ENCODE measurements at regions not wholly inside any gene's neighbourhood (a gene's known extent, or its start where the extent isn't known, plus 50 kb on each side); places are given as distances from the start of the nearest gene placed in this dataset.
"Not testable (repeated sequence)": the region's sequence is repeated elsewhere in the genome, so short reads cannot be mapped to it uniquely, and the experiment has no call there.

DNA sequence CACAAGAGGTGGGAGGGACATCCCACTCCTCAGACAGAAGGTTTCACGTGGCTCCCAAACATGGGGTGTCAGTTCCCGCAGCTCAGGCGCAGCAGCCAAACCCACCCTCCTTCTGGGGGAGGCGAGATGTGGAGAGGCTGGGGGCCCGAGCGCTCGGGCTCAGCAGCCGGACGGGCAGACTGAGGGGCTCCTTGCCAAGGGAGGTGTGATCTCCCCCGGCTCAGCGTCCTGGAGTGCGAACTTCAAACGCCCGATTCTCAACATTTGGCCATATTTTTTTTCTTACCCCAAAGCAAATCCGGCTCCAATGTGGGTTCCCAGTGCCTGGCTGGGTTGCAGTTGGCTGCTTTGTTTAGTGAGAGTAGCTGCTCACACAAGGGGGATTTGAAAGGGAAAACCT, 477.9 kb downstream of the MN1 start:
- no peaks in the 10 kb centered on the region for H3K4me1 ChIP-seq (ENCODE audit: low read length)
- no peak overlapping the region for H3K4me3 ChIP-seq (ENCODE audit: low read length)
- H2AFZ ChIP-seq (ENCODE audit: low read length): no peak overlapping the region
- no peaks in the 10 kb centered on the region for H3K36me3 ChIP-seq (replicated peaks; ENCODE audit: insufficient read depth, low read length)
- peaks cover 47% of the 10 kb centered on the region for H3K27me3 ChIP-seq (replicated peaks; ENCODE audit: insufficient read depth, low read length)
- no peak overlapping the region for H3K27ac ChIP-seq (ENCODE audit: low read length)
- no peaks in the 10 kb centered on the region for H4K20me1 ChIP-seq (ENCODE audit: insufficient read depth, low read length)
- DNase-seq: no peak
- no peaks in the 10 kb centered on the region for H3K9me2 ChIP-seq (replicated peaks; ENCODE audit: insufficient read depth, low read length)
- no peaks in the 10 kb centered on the region for H3K9me3 ChIP-seq (replicated peaks; ENCODE audit: insufficient read depth, low read length)
- no peak overlapping the region for H3K4me2 ChIP-seq (ENCODE audit: low read depth, low read length)
- H3K79me2 ChIP-seq (ENCODE audit: low read length): no peaks in the 10 kb centered on the region
- H3K9ac ChIP-seq (ENCODE audit: low read length): no peak overlapping the region
- H3F3A ChIP-seq (ENCODE audit: insufficient read depth, low read length): no peaks in the 10 kb centered on the region
- TF ChIP-seq EZH2phosphoT487 (IDR thresholded peaks at IDR 0.05; ENCODE audit: low read length): no peak
- no peak for TF ChIP-seq EZH2 (optimal IDR thresholded peaks at IDR 0.05; ENCODE audit: low read depth, low read length)
- TF ChIP-seq, protein P1, sequence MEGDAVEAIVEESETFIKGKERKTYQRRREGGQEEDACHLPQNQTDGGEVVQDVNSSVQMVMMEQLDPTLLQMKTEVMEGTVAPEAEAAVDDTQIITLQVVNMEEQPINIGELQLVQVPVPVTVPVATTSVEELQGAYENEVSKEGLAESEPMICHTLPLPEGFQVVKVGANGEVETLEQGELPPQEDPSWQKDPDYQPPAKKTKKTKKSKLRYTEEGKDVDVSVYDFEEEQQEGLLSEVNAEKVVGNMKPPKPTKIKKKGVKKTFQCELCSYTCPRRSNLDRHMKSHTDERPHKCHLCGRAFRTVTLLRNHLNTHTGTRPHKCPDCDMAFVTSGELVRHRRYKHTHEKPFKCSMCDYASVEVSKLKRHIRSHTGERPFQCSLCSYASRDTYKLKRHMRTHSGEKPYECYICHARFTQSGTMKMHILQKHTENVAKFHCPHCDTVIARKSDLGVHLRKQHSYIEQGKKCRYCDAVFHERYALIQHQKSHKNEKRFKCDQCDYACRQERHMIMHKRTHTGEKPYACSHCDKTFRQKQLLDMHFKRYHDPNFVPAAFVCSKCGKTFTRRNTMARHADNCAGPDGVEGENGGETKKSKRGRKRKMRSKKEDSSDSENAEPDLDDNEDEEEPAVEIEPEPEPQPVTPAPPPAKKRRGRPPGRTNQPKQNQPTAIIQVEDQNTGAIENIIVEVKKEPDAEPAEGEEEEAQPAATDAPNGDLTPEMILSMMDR (IDR thresholded peaks at IDR 0.05; ENCODE audit: low read length): no peak

DNA sequence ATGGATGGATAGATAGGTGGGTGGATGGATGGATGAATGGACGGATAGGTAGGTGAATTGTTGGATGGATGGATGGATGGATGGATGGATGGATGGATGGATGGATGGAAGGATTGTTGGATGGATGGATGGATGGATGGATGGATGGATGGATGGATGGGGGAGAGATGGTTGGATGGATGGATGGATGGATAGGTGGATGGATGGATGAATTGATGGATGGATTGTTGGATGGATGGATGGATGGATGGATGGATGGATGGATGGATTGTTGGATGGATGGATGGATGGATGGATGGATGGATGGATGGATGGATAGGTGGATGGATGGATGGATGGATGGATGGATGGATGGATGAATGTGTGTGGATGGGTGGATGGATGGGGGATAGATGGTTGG, 476.6 kb downstream of the MN1 start:
- not testable (repeated sequence) for H3K4me1 ChIP-seq (ENCODE audit: low read length); H3K9me3 ChIP-seq (replicated peaks; ENCODE audit: insufficient read depth, low read length); H2AFZ ChIP-seq (ENCODE audit: low read length); H4K20me1 ChIP-seq (ENCODE audit: insufficient read depth, low read length); H3F3A ChIP-seq (ENCODE audit: insufficient read depth, low read length); H3K4me2 ChIP-seq (ENCODE audit: low read depth, low read length); H3K4me3 ChIP-seq (ENCODE audit: low read length); DNase-seq; H3K79me2 ChIP-seq (ENCODE audit: low read length); H3K9me2 ChIP-seq (replicated peaks; ENCODE audit: insufficient read depth, low read length); H3K27ac ChIP-seq (ENCODE audit: low read length); H3K9ac ChIP-seq (ENCODE audit: low read length); H3K36me3 ChIP-seq (replicated peaks; ENCODE audit: insufficient read depth, low read length)
- H3K27me3 ChIP-seq (replicated peaks; ENCODE audit: insufficient read depth, low read length): peaks cover 38% of the 10 kb centered on the region

DNA sequence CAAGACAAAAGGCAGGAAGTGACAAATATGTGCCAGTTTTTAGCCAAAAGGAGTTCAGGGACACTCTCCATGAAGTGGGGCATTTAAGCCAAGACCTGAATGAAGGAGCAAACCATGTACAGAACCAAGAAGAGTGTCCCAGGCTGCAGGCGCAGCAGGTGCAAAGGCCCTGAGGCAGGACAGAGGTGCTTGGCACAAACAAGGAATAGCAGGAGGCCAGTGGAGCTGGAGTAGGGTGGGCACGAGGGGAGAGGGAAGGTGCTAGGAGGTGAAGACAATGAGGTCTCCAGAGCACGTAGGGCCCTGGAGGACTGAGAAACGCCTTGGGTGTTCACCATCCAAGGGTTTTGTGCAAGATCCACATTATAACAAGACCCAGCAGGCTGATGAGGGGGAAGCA, 474.1 kb downstream of the MN1 start:
- no peak overlapping the region for H3K4me3 ChIP-seq (ENCODE audit: low read length)
- H3K27me3 ChIP-seq (replicated peaks; ENCODE audit: insufficient read depth, low read length): peaks cover 40% of the 10 kb centered on the region
- no peak overlapping the region for H3K9ac ChIP-seq (ENCODE audit: low read length)
- H3K79me2 ChIP-seq (ENCODE audit: low read length): no peaks in the 10 kb centered on the region
- H4K20me1 ChIP-seq (ENCODE audit: insufficient read depth, low read length): no peaks in the 10 kb centered on the region
- TF ChIP-seq, protein P1 (IDR thresholded peaks at IDR 0.05; ENCODE audit: low read length): no peak
- TF ChIP-seq EZH2 (optimal IDR thresholded peaks at IDR 0.05; ENCODE audit: low read depth, low read length) (no peak), EZH2phosphoT487 (IDR thresholded peaks at IDR 0.05; ENCODE audit: low read length) (no peak)
- H3K4me2 ChIP-seq (ENCODE audit: low read depth, low read length): no peak overlapping the region
- H2AFZ ChIP-seq (ENCODE audit: low read length): no peak overlapping the region
- DNase-seq: no peak
- H3K4me1 ChIP-seq (ENCODE audit: low read length): no peaks in the 10 kb centered on the region
- no peaks in the 10 kb centered on the region for H3K9me2 ChIP-seq (replicated peaks; ENCODE audit: insufficient read depth, low read length)
- no peaks in the 10 kb centered on the region for H3K9me3 ChIP-seq (replicated peaks; ENCODE audit: insufficient read depth, low read length)
- H3K27ac ChIP-seq (ENCODE audit: low read length): no peak overlapping the region
- H3F3A ChIP-seq (ENCODE audit: insufficient read depth, low read length): no peaks in the 10 kb centered on the region
- no peaks in the 10 kb centered on the region for H3K36me3 ChIP-seq (replicated peaks; ENCODE audit: insufficient read depth, low read length)

DNA sequence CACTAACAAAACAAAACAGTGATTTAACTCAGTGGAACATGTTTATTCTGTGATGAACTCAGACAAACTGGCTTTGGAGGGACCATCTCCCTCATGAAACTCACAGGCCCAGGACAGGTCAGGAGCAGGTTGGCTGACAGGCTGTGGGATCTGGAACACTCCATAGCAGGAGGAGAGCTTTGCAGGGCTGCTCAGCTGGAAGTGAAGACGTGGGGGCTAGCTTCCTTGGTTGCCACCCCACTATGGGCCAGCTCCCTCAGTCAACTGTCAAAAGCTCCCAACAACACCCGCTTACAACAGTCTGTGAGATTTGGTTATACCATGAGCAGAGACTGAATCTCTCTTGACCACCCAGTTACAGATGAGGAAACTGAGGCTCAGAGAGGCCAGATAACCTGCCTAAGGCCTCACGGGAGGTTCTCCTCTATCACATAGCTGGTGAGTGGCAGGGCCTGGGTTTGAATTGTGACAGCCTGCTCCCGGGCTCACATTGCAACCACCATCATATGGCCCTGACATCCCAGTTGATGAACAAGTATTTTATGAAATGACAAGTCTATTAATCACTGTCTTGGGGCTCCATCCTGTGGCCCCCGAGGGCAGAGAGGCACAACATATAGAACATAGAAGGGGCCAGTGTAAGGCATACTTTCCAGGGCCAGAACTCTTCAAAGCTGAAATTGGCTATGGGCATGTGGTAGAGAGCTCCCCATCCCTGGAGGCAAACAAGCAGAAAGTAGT, 473.4 kb downstream of the MN1 start:
- H4K20me1 ChIP-seq (ENCODE audit: insufficient read depth, low read length): no peaks in the 10 kb centered on the region

More for the DNA sequence above, 473.4 kb downstream of the MN1 start:
- no peaks in the 10 kb centered on the region for H3F3A ChIP-seq (ENCODE audit: insufficient read depth, low read length)
- H3K27me3 ChIP-seq (replicated peaks; ENCODE audit: insufficient read depth, low read length): peaks cover 39% of the 10 kb centered on the region
- H3K36me3 ChIP-seq (replicated peaks; ENCODE audit: insufficient read depth, low read length): no peaks in the 10 kb centered on the region
- no peak overlapping the region for H3K4me2 ChIP-seq (ENCODE audit: low read depth, low read length)
- no peak overlapping the region for H3K9ac ChIP-seq (ENCODE audit: low read length)
- H3K9me3 ChIP-seq (replicated peaks; ENCODE audit: insufficient read depth, low read length): no peaks in the 10 kb centered on the region
- DNase-seq: no peak
- H3K79me2 ChIP-seq (ENCODE audit: low read length): no peaks in the 10 kb centered on the region
- no peak overlapping the region for H3K4me3 ChIP-seq (ENCODE audit: low read length)
- H3K4me1 ChIP-seq (ENCODE audit: low read length): no peaks in the 10 kb centered on the region
- no peak overlapping the region for H3K27ac ChIP-seq (ENCODE audit: low read length)
- H2AFZ ChIP-seq (ENCODE audit: low read length): no peak overlapping the region
- no peaks in the 10 kb centered on the region for H3K9me2 ChIP-seq (replicated peaks; ENCODE audit: insufficient read depth, low read length)
- no peak for TF ChIP-seq EZH2 (optimal IDR thresholded peaks at IDR 0.05; ENCODE audit: low read depth, low read length)
- TF ChIP-seq, protein P1 (IDR thresholded peaks at IDR 0.05; ENCODE audit: low read length): no peak

All from MM.1S (cell line).